Tibial artery (tissue), 4 donors: ENCODE measurements at regions not wholly inside any gene's neighbourhood (a gene's known extent, or its start where the extent isn't known, plus 50 kb on each side); places are given as distances from the start of the nearest gene placed in this dataset.
"Not testable (repeated sequence)": the region's sequence is repeated elsewhere in the genome, so short reads cannot be mapped to it uniquely, and the experiment has no call there.

Source experiments
- DNase-seq, 2 donors: peaks; one replicate each; pipeline ENCODE4 v3.0.0-alpha.2; 2019
- H3K27ac ChIP-seq, 2 donors: fragments of 200-600 bp; sonication (generic) in 1 of 2; 1 replicate in 1 of 2; 2 replicates in 1 of 2; pipeline ENCODE4 v1.5.1; 2018 to 2019; ENCODE audit warnings: mild to moderate bottlenecking in 1 of 2
- H3K27me3 ChIP-seq, 2 donors: fragments of 200-600 bp; sonication (generic) in 1 of 2; one replicate each; pipeline versions ENCODE4 v1.5.1 to v1.6.0; 2016 to 2019
- H3K36me3 ChIP-seq, 3 donors: fragments of 200-600 bp; sonication (generic) in 2 of 3; one replicate each; pipeline ENCODE4 v1.5.1; 2016 to 2019; ENCODE audit warnings: mild to moderate bottlenecking in 2 of 3
- H3K4me1 ChIP-seq, 4 donors: fragments of 200-600 bp; sonication (generic) in 2 of 4; 1 replicate in 3 of 4; 2 replicates in 1 of 4; pipeline ENCODE4 v1.5.1; 2016 to 2019
- H3K4me3 ChIP-seq, 2 donors: fragments of 200-600 bp; sonication (generic) in 1 of 2; 1 replicate in 1 of 2; 2 replicates in 1 of 2; pipeline ENCODE4 v1.5.1; 2018 to 2019; ENCODE audit warnings: mild to moderate bottlenecking in 2 of 2
- H3K9me3 ChIP-seq, 3 donors: fragments of 200-600 bp; sonication (generic) in 1 of 3; one replicate each; pipeline ENCODE4 v1.5.1; 2016 to 2019
- CTCF ChIP-seq, 2 experiments: fragments of 200-600 bp in 1 of 2; fragments of 450-650 bp in 1 of 2; IDR thresholded peaks; one replicate each; pipeline ENCODE4 v1.5.1; 2017 to 2019; ENCODE audit warnings: antibody characterized with exemption in 2 of 2, mild to moderate bottlenecking in 1 of 2, moderate library complexity in 1 of 2
- intact Hi-C: fragments of 100-400 bp; cut with DNase I; formaldehyde crosslinking; loops from one replicate; pipeline ENCODE4 v1.15.0; 2023; ENCODE audit warnings: low total_unique reads

- no peak for DNase-seq
- intact Hi-C loops, result no loop called here
- no peak for TF ChIP-seq CTCF (IDR thresholded peaks at IDR 0.05)
- Histone ChIP-seq H3K4me3 (no peak overlapping the region), H3K36me3 (no peaks in the 10 kb centered on the region), H3K9me3 (no peaks in the 10 kb centered on the region), H3K27me3 (no peaks in the 10 kb centered on the region), H3K4me1 (no peaks in the 10 kb centered on the region), H3K27ac (no peak overlapping the region)
Measured at GRCh38 chr10:35783305-35783838, 141.3 kb upstream of the FZD8 start.

- H3K27me3 ChIP-seq, result peaks cover 0 to 3% of the 10 kb centered on the region in 2 donors
- no peaks in the 10 kb centered on the region for H3K9me3 ChIP-seq
- H3K4me1 ChIP-seq, result no peaks in the 10 kb centered on the region
- TF ChIP-seq CTCF (IDR thresholded peaks at IDR 0.05), result no peak
- intact Hi-C loops, result no loop called here
- no peak overlapping the region for H3K27ac ChIP-seq
- H3K4me3 ChIP-seq, result no peak overlapping the region
- DNase-seq, result no peak
- no peaks in the 10 kb centered on the region for H3K36me3 ChIP-seq
Measured at GRCh38 chr10:35781643-35782035, 139.5 kb upstream of the FZD8 start.

GRCh38 chr10:35780970-35781642, 139.0 kb upstream of the FZD8 start:
- intact Hi-C loops, result no loop called here
- Histone ChIP-seq H3K36me3 (no peaks in the 10 kb centered on the region), H3K9me3 (no peaks in the 10 kb centered on the region)

GRCh38 chr10:35778306-35778705, 136.2 kb upstream of the FZD8 start:
- H3K9me3 ChIP-seq, result no peaks in the 10 kb centered on the region
- no peak overlapping the region for H3K4me3 ChIP-seq
- H3K36me3 ChIP-seq, result no peaks in the 10 kb centered on the region
- no peak overlapping the region for H3K27ac ChIP-seq
- no peak for TF ChIP-seq CTCF (IDR thresholded peaks at IDR 0.05)
- H3K27me3 ChIP-seq, result peaks cover 0 to 3% of the 10 kb centered on the region in 2 donors
- intact Hi-C loops, result no loop called here
- no peak for DNase-seq
- H3K4me1 ChIP-seq, result no peaks in the 10 kb centered on the region

More at GRCh38 chr10:35780970-35781642, 139.0 kb upstream of the FZD8 start:
- DNase-seq, result no peak
- peaks cover 0 to 3% of the 10 kb centered on the region in 2 donors for H3K27me3 ChIP-seq
- peak in 1 of 2 experiments; percentile 9 for TF ChIP-seq CTCF (IDR thresholded peaks at IDR 0.05)
- H3K4me1 ChIP-seq, result no peaks in the 10 kb centered on the region
- no peak overlapping the region for H3K27ac ChIP-seq
- no peak overlapping the region for H3K4me3 ChIP-seq

GRCh38 chr10:35776557-35776956, 134.5 kb upstream of the FZD8 start:
- DNase-seq, intact Hi-C loops, H3K27ac ChIP-seq, H3K36me3 ChIP-seq, H3K27me3 ChIP-seq, H3K9me3 ChIP-seq, H3K4me1 ChIP-seq, H3K4me3 ChIP-seq: not testable (repeated sequence)

- H3K4me1 ChIP-seq, result peaks cover 0 to 6% (median 0%) of the 10 kb centered on the region in 4 donors
- H3K27me3 ChIP-seq, result peaks cover 0 to 3% of the 10 kb centered on the region in 2 donors
- TF ChIP-seq CTCF (IDR thresholded peaks at IDR 0.05), result no peak
- no peak for DNase-seq
- intact Hi-C loops, result no loop called here
- no peak overlapping the region for H3K4me3 ChIP-seq
- H3K27ac ChIP-seq, result no peak overlapping the region
- no peaks in the 10 kb centered on the region for H3K9me3 ChIP-seq
- no peaks in the 10 kb centered on the region for H3K36me3 ChIP-seq
Measured at GRCh38 chr10:35774109-35774508, 132.0 kb upstream of the FZD8 start.
